Endothelial cell of umbilical vein (primary cell): ENCODE measurements at regions not wholly inside any gene's neighbourhood (a gene's known extent, or its start where the extent isn't known, plus 50 kb on each side); places are given as distances from the start of the nearest gene placed in this dataset.

Experiments
- BruUV-seq: library from RNA; stranded (reverse); fragments of 400-500 nt; replicated peaks from 2 replicates; lab custom pipeline; 2021; lab: Mats Ljungman, UMichigan
- CTCF ChIA-PET: fragments of 300-600, 350-600 bp; sonication (Branson Sonifier 250); formaldehyde crosslinking; loops from one replicate; lab custom pipeline; 2021; ENCODE audit warnings: antibody characterized with exemption, inconsistent platforms; lab: Charles Lee
- POLR2A ChIA-PET: fragments of 300-600, 350-600 bp; sonication (Branson Sonifier 250); formaldehyde crosslinking; loops from one replicate; lab custom pipeline; 2021; ENCODE audit warnings: antibody characterized with exemption, inconsistent platforms; lab: Charles Lee
- DNase-seq: peaks from one replicate; pipeline ENCODE4 v3.0.0-alpha.2; 2011; ENCODE audit warnings: low read depth, low spot score
- FAIRE-seq: peaks from 2 replicates; lab custom pipeline; 2011; peaks lifted over from hg19 to GRCh38; lab: Jason Lieb, UNC
- H2AFZ ChIP-seq: 2 replicates; pipeline ENCODE4 v1.6.0; 2012; ENCODE audit warnings: low read depth, low read length, control low read depth, inconsistent platforms
- H3K27ac ChIP-seq: 2 replicates; pipeline ENCODE4 v1.5.1; 2011; ENCODE audit warnings: low read depth, mild to moderate bottlenecking, control low read depth, low read length, moderate library complexity; ENCODE audit not compliant: insufficient read depth
- H3K27me3 ChIP-seq, 2 experiments: 2 replicates each; pipeline versions ENCODE4 v1.6.0 to v1.6.1; 2011; ENCODE audit warnings: low read length in 2 of 2, mixed read lengths in 1 of 2; ENCODE audit not compliant: control insufficient read depth in 2 of 2, insufficient read depth in 2 of 2
- H3K36me3 ChIP-seq, 2 experiments: 2 replicates in 1 of 2; 3 replicates in 1 of 2; pipeline ENCODE4 v1.5.1; 2011; ENCODE audit warnings: low read length in 2 of 2, mild to moderate bottlenecking in 1 of 2, moderate library complexity in 1 of 2; ENCODE audit not compliant: control insufficient read depth in 2 of 2, insufficient read depth in 2 of 2; ENCODE audit errors: extremely low read depth in 1 of 2
- H3K4me1 ChIP-seq: 3 replicates; pipeline ENCODE4 v1.5.1; 2011; ENCODE audit warnings: mild to moderate bottlenecking, low read length; ENCODE audit not compliant: control insufficient read depth, insufficient read depth; ENCODE audit errors: extremely low read depth
- H3K4me2 ChIP-seq: 2 replicates; pipeline ENCODE4 v1.6.1; 2011; ENCODE audit warnings: low read length, control low read depth, mixed read lengths; ENCODE audit not compliant: insufficient read depth
- H3K4me3 ChIP-seq, 3 experiments: fragments of 200-600 bp in 1 of 3; sonication (generic), shearing (Covaris generic) in 1 of 3; replicated peaks in 1 of 3; 2 replicates each; pipeline ENCODE4 v1.5.1; 2011 to 2016; ENCODE audit warnings: control low read depth in 3 of 3, low read length in 3 of 3, mild to moderate bottlenecking in 2 of 3, inconsistent platforms in 1 of 3, low read depth in 1 of 3, moderate library complexity in 1 of 3; ENCODE audit not compliant: insufficient read depth in 1 of 3
- H3K79me2 ChIP-seq: 2 replicates; pipeline ENCODE4 v1.6.0; 2012; ENCODE audit warnings: low read length, inconsistent platforms; ENCODE audit not compliant: control insufficient read depth, insufficient read depth
- H3K9ac ChIP-seq: replicated peaks from 2 replicates; pipeline ENCODE3; 2011; ENCODE audit warnings: low read length, control low read depth; ENCODE audit not compliant: insufficient read depth; ENCODE audit errors: extremely low read depth
- H3K9me1 ChIP-seq: replicated peaks from 3 replicates; pipeline ENCODE4 v1.6.0; 2011; ENCODE audit warnings: mild to moderate bottlenecking, low read length; ENCODE audit not compliant: control insufficient read depth, insufficient read depth; ENCODE audit errors: extremely low read depth
- H3K9me3 ChIP-seq: replicated peaks from 2 replicates; pipeline ENCODE4 v1.5.1; 2012; ENCODE audit warnings: low read length, inconsistent platforms; ENCODE audit not compliant: control insufficient read depth, insufficient read depth
- H4K20me1 ChIP-seq: replicated peaks from 2 replicates; pipeline ENCODE3; 2011; ENCODE audit warnings: mild to moderate bottlenecking, low read length; ENCODE audit not compliant: control insufficient read depth, insufficient read depth; ENCODE audit errors: extremely low read depth
- CTCF ChIP-seq, 2 donors: IDR thresholded peaks; 1 replicate in 1 of 2; 2 replicates in 1 of 2; pipeline ENCODE4 v1.5.1; 2011; ENCODE audit warnings: low read length in 2 of 2, mild to moderate bottlenecking in 2 of 2, moderate library complexity in 2 of 2, control low read depth in 1 of 2, inconsistent platforms in 1 of 2, low read depth in 1 of 2; ENCODE audit not compliant: insufficient read depth in 1 of 2; ENCODE audit errors: extremely low read depth in 1 of 2
- EZH2 ChIP-seq: IDR thresholded peaks from 2 replicates; pipeline ENCODE4 v1.6.1; 2012; ENCODE audit warnings: borderline replicate concordance, low read depth, mild to moderate bottlenecking, moderate library complexity, low read length, inconsistent platforms; ENCODE audit not compliant: severe bottlenecking
- FOS ChIP-seq: IDR thresholded peaks from 2 replicates; pipeline ENCODE4 v1.6.1; 2011; ENCODE audit warnings: mild to moderate bottlenecking, low read length, moderate library complexity, borderline replicate concordance; ENCODE audit not compliant: insufficient read depth
- GATA2 ChIP-seq: IDR thresholded peaks from 2 replicates; pipeline ENCODE4 v1.7.0; 2011; ENCODE audit warnings: low read depth, mild to moderate bottlenecking, moderate library complexity, mixed read lengths, low read length; ENCODE audit not compliant: insufficient read length, insufficient read depth
- JUN ChIP-seq: IDR thresholded peaks from 2 replicates; pipeline ENCODE4 v1.6.1; 2011; ENCODE audit warnings: borderline replicate concordance, low read depth; ENCODE audit not compliant: insufficient read length, insufficient read depth
- MAX ChIP-seq: IDR thresholded peaks from 2 replicates; pipeline ENCODE4 v1.6.1; 2011; ENCODE audit not compliant: insufficient read depth, insufficient read length
- MYC ChIP-seq: IDR thresholded peaks from one replicate; pipeline ENCODE4 v1.6.1; 2011; ENCODE audit warnings: mild to moderate bottlenecking, low read depth, low read length
- POLR2A ChIP-seq: IDR thresholded peaks from 2 replicates; pipeline ENCODE4 v1.6.1; 2012; ENCODE audit warnings: low read depth, mild to moderate bottlenecking, control low read depth, low read length
- POLR2AphosphoS5 ChIP-seq: IDR thresholded peaks from 2 replicates; pipeline ENCODE4 v1.6.1; 2012; ENCODE audit warnings: low read depth, mild to moderate bottlenecking, control low read depth, low read length, moderate library complexity; ENCODE audit not compliant: insufficient read depth
- dilution Hi-C: fragments of 300-500 bp; cut with MboI; formaldehyde crosslinking; loops from one replicate; pipeline ENCODE4 v1.15.0; 2019; ENCODE audit warnings: low sequenced_read_pairs; ENCODE audit not compliant: extremely low pct_ligation_motif_present
- intact Hi-C: fragments of 100-400 bp; cut with micrococcal nuclease; formaldehyde crosslinking; loops from one replicate; pipeline ENCODE4 v1.10.0; 2022

GRCh38 chr13:33471204-33471603 is 185.6 kb upstream of the STARD13 start:
- dilution Hi-C loops (no loop called here), intact Hi-C loops (no loop called here)
- ChIA-PET CTCF (interaction anchor here (1.5 kb wide), 1 partner anchor 10 kb away, joined by 3 read pairs; no protein-coding TSS in a partner anchor), POLR2A (no interaction called here)
- no peak overlapping the region for H3K9ac ChIP-seq
- no peak overlapping the region for H3K4me3 ChIP-seq
- no peak overlapping the region for H3K27ac ChIP-seq
- H4K20me1 ChIP-seq, result no peaks in the 10 kb centered on the region
- no peaks in the 10 kb centered on the region for H3K9me3 ChIP-seq
- no peak overlapping the region for H3K4me2 ChIP-seq
- no peaks in the 10 kb centered on the region for H3K9me1 ChIP-seq
- TF ChIP-seq JUN, result no peak
- no peak for TF ChIP-seq EZH2
- no peak for TF ChIP-seq CTCF (IDR thresholded peaks at IDR 0.05; ENCODE audit: extremely low read depth in 1 of 2, insufficient read depth in 1 of 2, low read depth in 1 of 2, low read length in 2 of 2)
- TF ChIP-seq MYC, result no peak
- no peak for TF ChIP-seq POLR2AphosphoS5
- no peak for TF ChIP-seq POLR2A
- TF ChIP-seq FOS, result no peak
- no peak for TF ChIP-seq MAX
- no peak for TF ChIP-seq GATA2
- H2AFZ ChIP-seq, result no peak overlapping the region
- BruUV-seq, result no TSS peak
- H3K27me3 ChIP-seq, result no peaks in the 10 kb centered on the region
- no peaks in the 10 kb centered on the region for H3K4me1 ChIP-seq
- DNase-seq, result no peak
- FAIRE-seq, result no peak
- H3K79me2 ChIP-seq, result no peaks in the 10 kb centered on the region
- no peaks in the 10 kb centered on the region for H3K36me3 ChIP-seq
